T-helper 17 cell (primary cell): ENCODE measurements at regions not wholly inside any gene's neighbourhood (a gene's known extent, or its start where the extent isn't known, plus 50 kb on each side); places are given as distances from the start of the nearest gene placed in this dataset.

Experiments
- ATAC-seq: fragments of 150-1000 bp; cut with Tn5 transposase; 2 replicates; pipeline ENCODE4 v1.10.0; 2021; ENCODE audit warnings: mild to moderate bottlenecking, moderate library complexity
- DNase-seq, 3 donors: peaks; one replicate each; pipeline versions ENCODE4 v3.0.0 to v3.0.0-alpha.2; 2020 to 2021
- H3K9me3 ChIP-seq: one replicate; pipeline ENCODE4 v1.7.0; 2013; ENCODE audit warnings: low read length, mild to moderate bottlenecking; ENCODE audit not compliant: control insufficient read depth, poor library complexity, severe bottlenecking
- H3K27ac Mint-ChIP-seq: one replicate; pipeline ENCODE4 v1.8.0; 2022; ENCODE audit warnings: mild to moderate bottlenecking, moderate library complexity, mixed read lengths
- H3K27me3 Mint-ChIP-seq: one replicate; pipeline ENCODE4 v1.8.0; 2022; ENCODE audit warnings: mixed read lengths
- H3K36me3 Mint-ChIP-seq: one replicate; pipeline ENCODE4 v1.8.0; 2022; ENCODE audit warnings: low read depth, mixed read lengths
- H3K4me1 Mint-ChIP-seq: one replicate; pipeline ENCODE4 v1.8.0; 2022; ENCODE audit warnings: mild to moderate bottlenecking, mixed read lengths
- H3K4me3 Mint-ChIP-seq: one replicate; pipeline ENCODE4 v1.8.0; 2022; ENCODE audit warnings: mild to moderate bottlenecking, moderate library complexity, mixed read lengths

- ATAC-seq: no peak
- Mint-ChIP-seq H3K4me3 (no peak overlapping the region), H3K27me3 (no peaks in the 10 kb centered on the region), H3K36me3 (no peaks in the 10 kb centered on the region), H3K4me1 (no peaks in the 10 kb centered on the region), H3K27ac (no peak overlapping the region)
- no peaks in the 10 kb centered on the region for H3K9me3 ChIP-seq
- no peak for DNase-seq
Measured at GRCh38 chr4:38268837-38269236, 308.6 kb downstream of the PTTG2 start.

DNA sequence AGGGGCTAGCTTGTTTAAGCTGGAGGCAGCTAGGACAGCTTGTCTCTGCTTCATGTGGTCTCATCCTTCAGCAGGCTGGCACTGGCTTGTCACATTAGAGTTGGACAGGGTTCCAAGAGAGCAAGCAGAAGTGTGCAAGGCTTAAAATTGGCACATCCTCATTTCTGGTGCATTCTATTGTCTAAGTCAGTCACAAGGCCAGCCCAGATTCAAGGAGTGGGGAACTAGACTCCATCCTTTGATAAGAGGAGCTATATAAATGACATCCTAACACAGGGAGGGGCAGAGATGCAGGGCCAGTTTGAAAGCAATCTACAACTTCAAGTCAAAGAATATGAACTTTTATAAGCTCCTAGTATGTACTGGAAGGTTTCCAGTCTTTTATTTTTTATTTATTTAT lies 313.2 kb downstream of the PTTG2 start:
- H3K27me3 Mint-ChIP-seq: no peaks in the 10 kb centered on the region
- no peaks in the 10 kb centered on the region for H3K4me1 Mint-ChIP-seq
- H3K27ac Mint-ChIP-seq: no peak overlapping the region
- no peak overlapping the region for H3K4me3 Mint-ChIP-seq
- H3K9me3 ChIP-seq: no peaks in the 10 kb centered on the region
- DNase-seq (no peak), ATAC-seq (no peak)
- no peaks in the 10 kb centered on the region for H3K36me3 Mint-ChIP-seq

GRCh38 chr4:38275331-38276100 lies 315.3 kb downstream of the PTTG2 start:
- Mint-ChIP-seq H3K27ac (no peak overlapping the region), H3K27me3 (no peaks in the 10 kb centered on the region), H3K4me1 (no peaks in the 10 kb centered on the region), H3K36me3 (no peaks in the 10 kb centered on the region), H3K4me3 (no peak overlapping the region)
- no peaks in the 10 kb centered on the region for H3K9me3 ChIP-seq
- no peak for DNase-seq
- ATAC-seq: no peak

- ATAC-seq (no peak), DNase-seq (no peak)
- no peaks in the 10 kb centered on the region for H3K9me3 ChIP-seq
- Mint-ChIP-seq H3K27ac (no peak overlapping the region), H3K4me1 (peaks cover 5% of the 10 kb centered on the region), H3K4me3 (no peak overlapping the region), H3K36me3 (no peaks in the 10 kb centered on the region), H3K27me3 (no peaks in the 10 kb centered on the region)
Measured at GRCh38 chr4:38278255-38278654, 318.1 kb downstream of the PTTG2 start.

- Mint-ChIP-seq H3K27ac (no peak overlapping the region), H3K27me3 (no peaks in the 10 kb centered on the region), H3K36me3 (no peaks in the 10 kb centered on the region), H3K4me1 (peaks cover 5% of the 10 kb centered on the region), H3K4me3 (no peak overlapping the region)
- DNase-seq: no peak
- H3K9me3 ChIP-seq: no peaks in the 10 kb centered on the region
- ATAC-seq: no peak
Measured at GRCh38 chr4:38279077-38279476, 318.9 kb downstream of the PTTG2 start.

DNA sequence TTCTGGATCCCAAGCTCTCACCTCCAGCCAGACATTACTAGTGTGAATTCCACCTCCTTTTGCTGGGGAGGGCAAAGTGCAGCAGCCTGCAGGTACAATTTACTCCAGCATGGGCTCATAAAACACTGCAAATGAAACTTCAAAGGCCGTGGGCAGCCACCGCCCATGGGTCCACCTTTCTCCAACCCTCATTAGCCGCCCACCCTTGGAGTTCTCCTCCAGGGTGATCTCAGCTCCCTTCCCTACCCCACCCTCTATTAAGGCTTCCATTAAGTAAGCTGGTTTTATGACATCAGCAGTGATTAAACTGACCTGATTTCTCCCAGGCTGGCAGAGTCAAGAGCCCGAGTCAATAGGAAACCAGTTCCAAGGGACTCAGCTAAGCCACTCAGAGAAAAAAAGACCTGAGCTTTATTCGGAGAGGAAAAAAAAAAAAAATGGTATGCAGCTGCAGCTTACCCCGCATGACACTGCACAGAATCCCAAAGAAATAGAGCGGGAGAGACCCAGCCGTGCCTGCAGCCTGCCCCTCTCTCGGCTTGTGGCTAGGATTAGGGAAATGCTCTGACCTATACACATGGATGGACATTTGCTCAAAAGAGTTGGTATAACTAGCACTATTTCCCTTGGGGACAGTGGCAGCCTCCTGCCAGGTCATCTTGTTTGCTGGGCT lies 319.6 kb downstream of the PTTG2 start:
- DNase-seq (no peak), ATAC-seq (no peak)
- peaks cover 5% of the 10 kb centered on the region for H3K4me1 Mint-ChIP-seq
- H3K36me3 Mint-ChIP-seq: no peaks in the 10 kb centered on the region
- H3K4me3 Mint-ChIP-seq: no peak overlapping the region
- no peaks in the 10 kb centered on the region for H3K9me3 ChIP-seq
- no peaks in the 10 kb centered on the region for H3K27me3 Mint-ChIP-seq
- H3K27ac Mint-ChIP-seq: no peak overlapping the region

DNA sequence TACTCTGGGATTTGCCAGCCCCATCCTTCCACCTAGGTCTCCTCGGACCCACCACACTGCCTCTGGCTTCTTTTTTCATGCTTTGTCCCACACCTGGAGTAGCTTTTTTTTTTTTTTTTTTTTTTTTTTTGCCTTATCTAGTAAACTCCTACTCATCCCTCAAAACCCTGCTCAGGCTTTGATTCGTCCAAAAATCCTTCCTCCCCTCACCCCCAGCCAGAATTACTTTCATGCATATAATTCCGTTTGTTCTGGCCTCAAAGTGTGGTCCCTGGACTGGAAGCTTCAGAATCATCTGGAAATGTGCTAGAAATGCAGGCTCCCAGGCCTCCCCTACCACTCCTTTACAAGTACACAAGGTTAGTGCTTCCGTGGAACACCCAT lies 320.1 kb downstream of the PTTG2 start:
- Mint-ChIP-seq H3K27me3 (no peaks in the 10 kb centered on the region), H3K4me1 (peaks cover 5% of the 10 kb centered on the region), H3K36me3 (no peaks in the 10 kb centered on the region), H3K4me3 (no peak overlapping the region), H3K27ac (no peak overlapping the region)
- ATAC-seq (no peak), DNase-seq (no peak)
- no peaks in the 10 kb centered on the region for H3K9me3 ChIP-seq

- H3K36me3 Mint-ChIP-seq: no peaks in the 10 kb centered on the region
Measured at GRCh38 chr4:38281371-38282071, 321.3 kb downstream of the PTTG2 start.

DNA sequence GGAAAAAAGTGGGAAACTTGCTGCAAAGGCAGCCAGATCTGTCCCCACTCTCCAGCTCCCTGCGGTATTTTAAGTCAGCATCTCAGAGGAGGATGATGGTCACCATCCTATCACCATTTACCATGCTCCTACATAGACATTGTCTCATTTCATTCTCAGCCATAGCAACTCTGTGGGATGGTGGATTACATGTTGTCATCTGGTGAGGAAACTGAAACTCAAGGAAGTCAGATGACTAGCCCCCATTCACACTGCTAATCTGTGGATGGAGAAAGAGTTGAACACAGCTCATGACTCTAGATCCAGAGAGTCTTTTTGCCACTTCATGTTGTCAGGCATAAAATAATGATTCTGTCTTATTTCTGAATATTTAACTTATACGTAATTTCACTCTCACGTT lies 323.5 kb downstream of the PTTG2 start:
- ATAC-seq (no peak), DNase-seq (no peak)
- Mint-ChIP-seq H3K4me3 (no peak overlapping the region), H3K27me3 (no peaks in the 10 kb centered on the region), H3K4me1 (peaks cover 5% of the 10 kb centered on the region), H3K27ac (no peak overlapping the region), H3K36me3 (no peaks in the 10 kb centered on the region)
- no peaks in the 10 kb centered on the region for H3K9me3 ChIP-seq

More at GRCh38 chr4:38281371-38282071, 321.3 kb downstream of the PTTG2 start:
- peak overlapping the region; percentile 57 for H3K27ac Mint-ChIP-seq
- peaks cover 5% of the 10 kb centered on the region for H3K4me1 Mint-ChIP-seq
- H3K27me3 Mint-ChIP-seq: no peaks in the 10 kb centered on the region
- H3K4me3 Mint-ChIP-seq: no peak overlapping the region
- no peaks in the 10 kb centered on the region for H3K9me3 ChIP-seq
- DNase-seq: no peak
- no peak for ATAC-seq

GRCh38 chr4:38284294-38285030 lies 324.3 kb downstream of the PTTG2 start:
- no peaks in the 10 kb centered on the region for H3K9me3 ChIP-seq
- DNase-seq: no peak
- Mint-ChIP-seq H3K4me3 (no peak overlapping the region), H3K27me3 (no peaks in the 10 kb centered on the region), H3K4me1 (peaks cover 5% of the 10 kb centered on the region), H3K27ac (no peak overlapping the region), H3K36me3 (no peaks in the 10 kb centered on the region)
- ATAC-seq: no peak

GRCh38 chr4:38287101-38287851 lies 327.1 kb downstream of the PTTG2 start:
- Mint-ChIP-seq H3K4me1 (no peaks in the 10 kb centered on the region), H3K4me3 (no peak overlapping the region), H3K27ac (no peak overlapping the region), H3K36me3 (no peaks in the 10 kb centered on the region), H3K27me3 (no peaks in the 10 kb centered on the region)
- H3K9me3 ChIP-seq: no peaks in the 10 kb centered on the region
- ATAC-seq: no peak
- no peak for DNase-seq

DNA sequence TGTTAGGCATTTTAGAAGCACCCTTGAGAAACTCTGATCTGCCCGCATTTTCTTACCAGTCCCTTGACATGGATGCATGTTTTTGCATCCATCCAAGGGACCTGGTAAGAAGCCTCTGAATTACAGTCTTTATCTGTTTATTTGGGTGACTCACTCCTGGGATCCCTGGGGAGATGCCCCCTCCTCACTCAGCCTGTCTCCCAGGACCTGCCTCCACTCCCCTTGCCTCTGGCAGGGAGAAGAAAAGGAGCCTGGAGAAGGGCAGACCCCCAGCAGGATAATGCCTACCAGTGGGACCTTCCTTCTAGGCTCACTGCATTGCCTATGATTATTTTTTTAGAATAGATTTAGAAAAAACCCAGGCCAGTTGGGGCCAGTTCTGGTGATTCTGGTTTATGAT lies 329.4 kb downstream of the PTTG2 start:
- no peaks in the 10 kb centered on the region for H3K4me1 Mint-ChIP-seq

More for the DNA sequence above, 329.4 kb downstream of the PTTG2 start:
- ATAC-seq (no peak), DNase-seq (no peak)
- Mint-ChIP-seq H3K36me3 (no peaks in the 10 kb centered on the region), H3K27ac (no peak overlapping the region), H3K4me3 (no peak overlapping the region), H3K27me3 (no peaks in the 10 kb centered on the region)
- H3K9me3 ChIP-seq: peaks cover 5% of the 10 kb centered on the region
